ENCODE measurements at regions not wholly inside any gene's neighbourhood (a gene's known extent, or its start where the extent isn't known, plus 50 kb on each side); places are given as distances from the start of the nearest gene placed in this dataset.

DNA sequence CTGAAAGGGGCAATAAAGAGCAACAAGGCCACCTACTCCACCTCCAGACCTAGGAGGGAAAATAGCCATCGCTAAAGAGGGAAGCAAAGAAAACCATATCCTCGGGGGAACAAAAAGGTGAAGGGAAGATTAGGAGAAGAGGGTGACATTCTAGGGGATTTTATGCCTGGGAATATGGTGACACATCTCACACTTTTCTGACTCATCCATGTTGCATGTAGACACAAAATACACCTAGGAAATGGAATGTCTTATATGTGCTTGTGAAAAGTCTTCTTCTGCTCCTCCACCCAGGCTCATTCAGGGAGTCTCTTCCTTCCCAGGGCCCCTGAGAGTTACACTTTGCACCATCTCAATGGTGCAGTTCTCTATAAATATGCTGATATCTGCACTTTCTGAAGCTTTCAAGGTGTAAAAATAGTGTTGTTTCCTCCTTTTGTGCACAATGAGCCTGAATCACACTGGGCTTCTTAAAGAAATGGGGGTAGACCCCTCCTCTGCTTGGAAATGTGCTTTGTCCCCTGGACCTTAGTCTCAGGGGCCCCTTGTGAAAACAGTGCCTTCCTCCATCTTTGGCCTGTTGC, 195.9 kb downstream of the CYYR1 start (continued):
- TF ChIP-seq EP300 (IDR thresholded peaks at IDR 0.05; ENCODE audit: borderline replicate concordance in 1 of 2, low read depth in 1 of 2, low read length in 1 of 2) (no peak), YY1 (IDR thresholded peaks at IDR 0.05; ENCODE audit: low read depth) (no peak), POLR2AphosphoS5 (IDR thresholded peaks at IDR 0.05; ENCODE audit: low read depth, low read length) (no peak), EZH2phosphoT487 (IDR thresholded peaks at IDR 0.05; ENCODE audit: borderline replicate concordance, low read depth) (no peak), SMC3 (IDR thresholded peaks at IDR 0.05; ENCODE audit: low read depth, low read length) (no peak), NFIC (IDR thresholded peaks at IDR 0.05; ENCODE audit: borderline replicate concordance) (no peak), TAF1 (IDR thresholded peaks at IDR 0.05; ENCODE audit: borderline replicate concordance, low read depth, low read length) (no peak)

DNA sequence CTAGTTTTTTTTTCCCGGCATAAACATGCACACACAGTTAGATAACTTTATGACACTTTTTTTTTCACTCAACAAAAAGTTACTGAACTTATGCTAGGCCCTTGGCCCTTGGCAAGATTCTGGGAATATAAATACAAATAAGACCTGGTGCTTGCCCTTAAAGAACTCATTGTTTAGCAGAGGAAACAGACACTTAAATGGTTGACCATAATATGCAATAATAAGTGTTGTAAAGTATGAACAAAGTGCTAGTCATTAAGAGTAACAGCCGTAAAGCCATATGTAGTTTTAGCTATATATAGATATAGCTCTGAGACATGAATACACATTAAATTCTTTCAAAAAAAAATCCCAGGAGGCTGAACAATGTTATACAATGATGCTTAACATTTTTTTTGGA, 198.3 kb downstream of the CYYR1 start:
- ChIA-PET CTCF (no interaction called here), POLR2A (no interaction called here)
- peaks cover 0 to 3% of the 10 kb centered on the region in 2 experiments; a peak in 1 of 4 replicates for H3K4me1 ChIP-seq (ENCODE audit: control insufficient read depth in 1 of 2, insufficient read depth in 2 of 2, low read depth in 1 of 2, low read length in 1 of 2)
- no peaks in the 10 kb centered on the region for H3K36me3 ChIP-seq (replicated peaks in 1 of 2; ENCODE audit: control insufficient read depth in 1 of 2, insufficient read depth in 2 of 2, low read length in 1 of 2)
- no peak overlapping the region for H3K4me3 ChIP-seq (ENCODE audit: low read depth in 2 of 2, low read length in 1 of 2)
- H3K4me2 ChIP-seq: no peak overlapping the region
- no peak overlapping the region for H2AFZ ChIP-seq (ENCODE audit: low read depth)
- H3K79me2 ChIP-seq (ENCODE audit: insufficient read depth): no peaks in the 10 kb centered on the region
- WGBS (ENCODE audit: low lambda C conversion rate): 27% methylated on average over 2 of the region's 2 CpGs
- no peaks in the 10 kb centered on the region for H3K27me3 ChIP-seq (ENCODE audit: insufficient read depth)
- TF ChIP-seq RXRA (IDR thresholded peaks at IDR 0.05; ENCODE audit: borderline replicate concordance, low read depth): no peak
- TF ChIP-seq GABPA (IDR thresholded peaks at IDR 0.05; ENCODE audit: low read depth): no peak
- TF ChIP-seq, protein P1, sequence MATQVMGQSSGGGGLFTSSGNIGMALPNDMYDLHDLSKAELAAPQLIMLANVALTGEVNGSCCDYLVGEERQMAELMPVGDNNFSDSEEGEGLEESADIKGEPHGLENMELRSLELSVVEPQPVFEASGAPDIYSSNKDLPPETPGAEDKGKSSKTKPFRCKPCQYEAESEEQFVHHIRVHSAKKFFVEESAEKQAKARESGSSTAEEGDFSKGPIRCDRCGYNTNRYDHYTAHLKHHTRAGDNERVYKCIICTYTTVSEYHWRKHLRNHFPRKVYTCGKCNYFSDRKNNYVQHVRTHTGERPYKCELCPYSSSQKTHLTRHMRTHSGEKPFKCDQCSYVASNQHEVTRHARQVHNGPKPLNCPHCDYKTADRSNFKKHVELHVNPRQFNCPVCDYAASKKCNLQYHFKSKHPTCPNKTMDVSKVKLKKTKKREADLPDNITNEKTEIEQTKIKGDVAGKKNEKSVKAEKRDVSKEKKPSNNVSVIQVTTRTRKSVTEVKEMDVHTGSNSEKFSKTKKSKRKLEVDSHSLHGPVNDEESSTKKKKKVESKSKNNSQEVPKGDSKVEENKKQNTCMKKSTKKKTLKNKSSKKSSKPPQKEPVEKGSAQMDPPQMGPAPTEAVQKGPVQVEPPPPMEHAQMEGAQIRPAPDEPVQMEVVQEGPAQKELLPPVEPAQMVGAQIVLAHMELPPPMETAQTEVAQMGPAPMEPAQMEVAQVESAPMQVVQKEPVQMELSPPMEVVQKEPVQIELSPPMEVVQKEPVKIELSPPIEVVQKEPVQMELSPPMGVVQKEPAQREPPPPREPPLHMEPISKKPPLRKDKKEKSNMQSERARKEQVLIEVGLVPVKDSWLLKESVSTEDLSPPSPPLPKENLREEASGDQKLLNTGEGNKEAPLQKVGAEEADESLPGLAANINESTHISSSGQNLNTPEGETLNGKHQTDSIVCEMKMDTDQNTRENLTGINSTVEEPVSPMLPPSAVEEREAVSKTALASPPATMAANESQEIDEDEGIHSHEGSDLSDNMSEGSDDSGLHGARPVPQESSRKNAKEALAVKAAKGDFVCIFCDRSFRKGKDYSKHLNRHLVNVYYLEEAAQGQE (IDR thresholded peaks at IDR 0.05; ENCODE audit: low read depth, low read length): no peak
- TF ChIP-seq FOXM1 (IDR thresholded peaks at IDR 0.05; ENCODE audit: low read depth): no peak
- TF ChIP-seq RCOR1 (IDR thresholded peaks at IDR 0.05; ENCODE audit: low read length): no peak
- TF ChIP-seq ELF1 (IDR thresholded peaks at IDR 0.05): no peak
- TF ChIP-seq, protein P2, sequence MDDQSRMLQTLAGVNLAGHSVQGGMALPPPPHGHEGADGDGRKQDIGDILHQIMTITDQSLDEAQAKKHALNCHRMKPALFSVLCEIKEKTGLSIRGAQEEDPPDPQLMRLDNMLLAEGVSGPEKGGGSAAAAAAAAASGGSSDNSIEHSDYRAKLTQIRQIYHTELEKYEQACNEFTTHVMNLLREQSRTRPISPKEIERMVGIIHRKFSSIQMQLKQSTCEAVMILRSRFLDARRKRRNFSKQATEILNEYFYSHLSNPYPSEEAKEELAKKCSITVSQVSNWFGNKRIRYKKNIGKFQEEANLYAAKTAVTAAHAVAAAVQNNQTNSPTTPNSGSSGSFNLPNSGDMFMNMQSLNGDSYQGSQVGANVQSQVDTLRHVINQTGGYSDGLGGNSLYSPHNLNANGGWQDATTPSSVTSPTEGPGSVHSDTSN (IDR thresholded peaks at IDR 0.05): no peak
- TF ChIP-seq SMC3 (IDR thresholded peaks at IDR 0.05; ENCODE audit: low read depth, low read length): no peak
- TF ChIP-seq TEAD4 (IDR thresholded peaks at IDR 0.05; ENCODE audit: borderline replicate concordance, insufficient read depth): no peak
- no peak for TF ChIP-seq JUND (IDR thresholded peaks at IDR 0.05)
- TF ChIP-seq MEF2A (IDR thresholded peaks at IDR 0.05; ENCODE audit: borderline replicate concordance, low read depth): no peak
- no peak for TF ChIP-seq RFX5 (IDR thresholded peaks at IDR 0.05; ENCODE audit: low read length)
- TF ChIP-seq EZH2phosphoT487 (IDR thresholded peaks at IDR 0.05; ENCODE audit: borderline replicate concordance, low read depth): no peak
- TF ChIP-seq NRF1 (IDR thresholded peaks at IDR 0.05; ENCODE audit: low read depth, low read length): no peak
- no peak for TF ChIP-seq POLR2AphosphoS5 (IDR thresholded peaks at IDR 0.05; ENCODE audit: low read depth, low read length)
- no peak for TF ChIP-seq MXI1 (IDR thresholded peaks at IDR 0.05; ENCODE audit: low read depth, low read length)
- TF ChIP-seq, protein P3, sequence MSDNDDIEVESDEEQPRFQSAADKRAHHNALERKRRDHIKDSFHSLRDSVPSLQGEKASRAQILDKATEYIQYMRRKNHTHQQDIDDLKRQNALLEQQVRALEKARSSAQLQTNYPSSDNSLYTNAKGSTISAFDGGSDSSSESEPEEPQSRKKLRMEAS (IDR thresholded peaks at IDR 0.05; ENCODE audit: low read depth): no peak
- no peaks in the 10 kb centered on the region for H3K9me3 ChIP-seq
- DNase-seq: no peak
- no peaks in the 10 kb centered on the region for H4K20me1 ChIP-seq (ENCODE audit: insufficient read depth)
- no peaks in the 10 kb centered on the region for H3K9me2 ChIP-seq
- H3F3A ChIP-seq (replicated peaks; ENCODE audit: insufficient read depth): no peaks in the 10 kb centered on the region
- no peak overlapping the region for H3K27ac ChIP-seq (ENCODE audit: low read depth in 2 of 2, low read length in 1 of 2)
- no peak overlapping the region for H3K9ac ChIP-seq
